Left lobe of liver (tissue), 2 donors: ENCODE measurements at regions not wholly inside any gene's neighbourhood (a gene's known extent, or its start where the extent isn't known, plus 50 kb on each side); places are given as distances from the start of the nearest gene placed in this dataset.

Experiments
- ATAC-seq: fragments of 200-7000 bp; cut with Tn5 transposase; one replicate; pipeline ENCODE4 v1.9.1; 2020; ENCODE audit warnings: mild to moderate bottlenecking, moderate library complexity
- DNase-seq: peaks from one replicate; pipeline ENCODE4 v3.0.0-alpha.2; 2020; ENCODE audit warnings: low spot score
- donor health status: DM: no; HTN: no; CAD: no; lungs with moderate emphysema.
- donor health status: DM: no; HTN: yes; CAD: no.

DNA sequence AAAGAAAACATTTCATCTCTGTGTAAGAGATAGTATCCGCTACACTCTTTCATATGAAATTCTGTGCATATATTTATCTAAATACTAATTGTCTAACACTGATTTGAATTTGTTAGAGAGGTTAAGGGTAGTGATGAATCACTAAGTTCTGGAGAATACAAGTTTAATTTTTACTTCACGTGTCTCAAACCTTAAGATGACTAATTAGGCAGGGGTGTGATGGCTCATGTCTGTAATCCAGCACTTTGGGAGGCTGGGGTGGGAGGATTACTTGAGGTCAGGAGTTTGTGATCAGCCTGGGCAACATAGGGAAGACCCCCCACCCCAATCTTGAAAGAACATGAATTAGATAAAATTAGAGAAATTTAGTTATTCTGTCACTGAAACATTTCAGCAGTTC lies 2241.9 kb downstream of the PCDH7 start:
- no peak for ATAC-seq
- DNase-seq = no peak

DNA sequence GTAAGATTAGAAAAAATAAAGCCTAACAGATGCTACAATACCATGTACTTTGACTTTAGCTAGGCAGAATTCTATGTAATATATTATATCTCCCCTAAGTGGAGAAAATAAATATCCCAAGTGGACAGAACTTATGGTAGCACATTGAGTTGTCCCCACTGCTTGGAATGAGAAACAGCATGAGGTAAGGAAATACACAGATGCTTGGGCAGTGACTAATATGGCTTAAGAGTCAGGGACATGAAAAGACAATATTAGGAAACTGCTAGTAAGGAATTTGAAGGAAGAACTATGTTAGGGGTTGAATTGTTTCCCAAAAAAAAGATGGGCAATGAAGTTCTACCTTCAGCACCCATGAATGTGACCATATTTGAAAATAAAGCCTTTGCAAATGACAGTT lies 2265.1 kb downstream of the PCDH7 start:
- ATAC-seq = no peak
- no peak for DNase-seq

DNA sequence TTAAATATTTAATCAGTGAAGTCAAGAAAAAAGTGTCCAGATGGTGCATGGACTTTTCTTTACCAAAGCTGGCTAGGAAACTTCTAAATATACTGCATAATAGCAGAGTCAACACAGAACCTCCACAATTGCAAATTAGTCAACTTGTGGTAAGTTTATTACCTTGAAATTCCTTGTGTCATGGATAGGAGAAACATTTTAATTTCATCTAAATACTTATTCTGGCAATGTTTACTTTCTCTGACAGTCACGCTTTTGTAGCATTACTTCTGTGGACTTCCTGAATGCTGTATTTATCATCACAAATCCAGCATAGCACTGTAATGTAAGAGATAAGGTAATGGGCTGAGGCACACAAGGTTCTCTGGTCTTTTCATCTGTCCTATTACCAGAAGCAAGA lies 2266.1 kb downstream of the PCDH7 start:
- no peak for ATAC-seq
- no peak for DNase-seq

DNA sequence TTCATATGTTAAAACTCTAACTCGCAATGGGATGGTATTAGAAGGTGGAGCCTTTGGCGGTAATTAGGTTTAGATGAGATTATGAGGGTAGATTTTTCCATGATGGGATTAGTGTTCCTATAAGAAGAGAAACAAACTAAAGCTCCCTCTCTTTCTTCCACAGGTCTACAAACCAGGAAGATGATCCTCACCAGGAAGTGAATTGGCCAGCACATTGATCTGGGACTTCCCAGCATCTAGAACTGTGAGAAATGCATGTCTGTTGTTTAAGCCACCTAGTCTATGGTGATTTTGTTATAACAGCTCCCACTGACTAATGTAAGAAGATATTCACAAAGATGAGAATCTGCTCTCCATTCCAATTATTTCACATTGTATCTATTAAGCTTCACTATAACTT lies 2266.9 kb downstream of the PCDH7 start:
- no peak for DNase-seq
- no peak for ATAC-seq

DNA sequence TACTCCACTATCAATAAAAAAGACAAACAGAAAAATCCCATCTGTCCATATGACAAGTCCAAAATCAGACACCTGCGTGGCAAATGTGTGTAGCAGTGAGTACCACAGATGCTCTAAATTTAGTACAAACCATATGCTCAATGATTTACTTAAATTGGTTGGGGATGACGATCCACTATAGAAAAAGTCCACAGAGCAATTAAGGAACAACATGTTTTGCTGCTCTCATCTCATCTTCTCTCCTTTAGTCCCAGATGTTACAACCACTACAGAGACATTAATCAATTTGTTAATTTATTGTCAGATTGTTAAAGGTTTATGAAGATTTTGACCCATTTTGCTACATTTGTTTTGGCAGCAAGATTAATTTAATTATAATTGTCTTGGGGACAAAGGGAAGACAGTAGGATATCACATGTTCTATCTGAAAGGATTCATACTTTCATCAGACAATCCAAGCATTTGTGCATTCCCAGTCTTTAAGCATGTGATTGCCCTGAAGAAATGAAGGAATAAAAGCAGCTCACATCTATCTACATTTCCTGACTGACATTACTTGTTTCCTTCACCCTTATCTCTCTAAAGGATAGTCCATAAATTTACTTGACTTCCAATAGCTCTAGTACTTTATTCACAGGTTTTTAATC lies 2268.1 kb downstream of the PCDH7 start:
- DNase-seq (no peak), ATAC-seq (no peak)

DNA sequence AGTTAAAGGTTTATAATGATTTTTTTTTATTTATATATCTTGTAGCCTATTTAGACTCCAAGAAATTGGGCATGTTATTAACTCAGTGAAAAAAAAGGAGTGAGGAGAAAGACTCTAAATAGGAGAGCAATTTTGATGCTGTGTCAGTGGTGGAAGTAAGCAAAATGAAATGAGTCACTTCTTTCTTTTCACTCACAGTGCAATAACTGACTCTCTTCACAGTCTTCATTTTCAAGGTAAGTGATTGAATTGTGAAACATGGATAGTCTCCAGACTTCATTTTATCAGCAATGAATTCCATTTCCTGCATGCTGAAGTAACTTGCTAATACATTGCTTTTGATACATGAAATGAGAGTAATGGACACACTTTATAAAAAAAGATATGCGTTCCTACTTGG lies 2271.5 kb downstream of the PCDH7 start:
- no peak for DNase-seq
- ATAC-seq = no peak

DNA sequence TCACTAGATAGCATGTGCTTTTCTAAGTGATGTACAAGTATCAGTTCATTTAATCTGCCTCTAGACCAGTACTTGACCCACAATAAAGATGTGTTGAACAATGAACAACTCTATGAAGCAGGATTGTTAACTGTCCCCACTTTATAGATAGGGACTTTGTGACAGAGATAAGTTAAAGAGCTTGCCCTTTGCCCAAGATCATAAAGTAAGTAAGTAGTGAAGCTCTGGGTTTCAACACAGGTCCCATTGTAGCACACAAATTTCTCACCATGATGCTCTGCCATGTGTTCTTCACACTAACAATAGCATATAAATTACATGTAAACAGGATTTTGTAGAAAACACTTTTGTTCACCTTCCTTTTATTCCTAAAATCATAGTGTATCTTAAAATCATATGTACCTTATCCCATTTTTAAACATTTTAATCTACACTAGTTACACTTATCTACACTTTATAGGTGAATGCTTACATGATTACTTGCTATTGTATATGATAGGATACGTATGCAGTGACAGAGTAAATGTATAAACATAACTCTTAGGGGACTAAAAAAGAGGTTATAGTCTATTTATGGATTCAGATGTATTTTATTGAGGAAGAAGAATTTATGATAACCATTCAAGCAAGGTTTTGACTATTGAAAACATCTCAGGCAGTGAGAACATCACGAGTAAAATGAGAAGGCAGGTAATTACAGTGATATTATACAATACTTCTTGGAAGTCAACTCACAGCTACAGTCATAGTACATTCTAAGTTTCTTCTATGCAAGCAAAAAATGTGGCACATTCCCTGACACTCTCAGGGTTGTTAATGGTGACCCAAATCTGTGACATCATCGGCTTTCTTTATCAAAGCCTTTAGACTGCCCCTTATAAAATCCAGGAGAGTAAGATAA lies 2275.1 kb downstream of the PCDH7 start:
- no peak for ATAC-seq
- no peak for DNase-seq

DNA sequence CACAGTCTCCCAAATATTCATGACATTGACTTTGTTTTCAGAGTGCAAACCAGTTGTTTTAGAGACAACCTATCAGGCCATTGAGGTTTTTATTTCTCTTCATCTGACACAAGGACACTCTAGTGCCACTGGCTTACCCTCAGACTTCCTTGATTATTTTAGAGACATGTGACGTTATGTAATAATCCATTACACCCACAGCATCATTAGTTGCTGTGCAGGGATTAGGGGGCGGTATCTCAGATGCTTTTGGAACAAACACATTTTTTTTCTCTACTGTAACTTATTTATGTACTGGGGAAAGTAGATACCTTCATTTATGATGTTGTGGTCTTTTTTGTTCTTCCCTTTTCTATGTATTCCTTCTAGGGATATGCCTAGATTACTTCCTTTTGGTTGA lies 2293.1 kb downstream of the PCDH7 start:
- DNase-seq (no peak), ATAC-seq (no peak)

DNA sequence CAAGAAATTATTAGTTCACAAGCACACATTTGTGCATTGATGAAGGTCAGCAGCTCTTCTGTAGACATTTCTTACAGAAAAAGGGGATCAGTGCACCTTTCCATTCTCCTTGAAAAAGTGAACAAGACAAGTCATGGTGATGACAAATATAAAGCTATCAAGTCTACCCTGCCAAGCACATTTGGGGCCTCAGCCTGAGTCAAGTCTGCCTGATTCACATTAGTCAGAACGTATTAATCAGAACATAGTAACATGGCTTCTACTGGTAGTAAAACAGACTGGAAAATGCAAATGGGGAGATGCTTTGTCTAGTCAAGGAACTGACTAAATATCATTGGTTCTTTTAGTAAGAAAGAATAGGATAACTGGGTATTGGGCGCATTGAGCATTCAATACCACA lies 2305.1 kb downstream of the PCDH7 start:
- no peak for DNase-seq
- ATAC-seq = no peak

DNA sequence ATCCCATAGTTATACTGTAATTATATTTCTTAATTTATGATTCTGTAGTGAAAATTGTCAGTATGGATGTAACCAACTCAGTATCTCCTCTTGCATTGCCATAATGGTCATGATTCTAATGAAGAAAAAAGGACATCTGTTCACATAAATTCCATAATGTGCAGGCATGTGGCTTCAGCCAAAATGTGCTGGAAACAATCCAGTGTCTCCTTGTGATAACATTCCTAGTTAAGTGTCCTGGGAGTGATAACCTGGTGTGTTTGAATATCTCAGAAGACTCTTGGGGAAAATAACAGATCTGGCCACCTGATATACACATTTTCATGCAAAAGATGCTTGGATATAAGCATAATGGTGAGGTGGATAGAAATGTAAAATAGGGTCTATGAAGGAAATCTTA lies 2309.8 kb downstream of the PCDH7 start:
- no peak for ATAC-seq
- DNase-seq = no peak

DNA sequence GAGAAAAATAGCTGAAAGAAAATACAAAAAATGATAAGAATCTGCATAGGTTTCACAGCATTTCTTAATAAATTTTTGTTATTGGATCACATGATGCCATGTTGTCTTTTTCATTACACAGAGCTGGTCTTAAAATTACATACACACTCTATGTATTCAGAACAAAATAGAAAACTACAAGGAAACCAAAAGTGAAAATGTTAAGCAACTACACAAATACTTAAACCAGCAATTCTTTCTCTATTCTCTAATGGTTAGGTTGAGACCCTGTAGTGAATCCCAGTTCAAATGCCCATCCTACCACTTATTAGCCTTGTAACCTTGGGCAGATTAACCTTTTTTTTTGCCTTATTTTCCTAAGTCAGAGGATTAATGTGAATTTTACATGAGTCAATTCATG lies 2311.2 kb downstream of the PCDH7 start:
- ATAC-seq (no peak), DNase-seq (no peak)

DNA sequence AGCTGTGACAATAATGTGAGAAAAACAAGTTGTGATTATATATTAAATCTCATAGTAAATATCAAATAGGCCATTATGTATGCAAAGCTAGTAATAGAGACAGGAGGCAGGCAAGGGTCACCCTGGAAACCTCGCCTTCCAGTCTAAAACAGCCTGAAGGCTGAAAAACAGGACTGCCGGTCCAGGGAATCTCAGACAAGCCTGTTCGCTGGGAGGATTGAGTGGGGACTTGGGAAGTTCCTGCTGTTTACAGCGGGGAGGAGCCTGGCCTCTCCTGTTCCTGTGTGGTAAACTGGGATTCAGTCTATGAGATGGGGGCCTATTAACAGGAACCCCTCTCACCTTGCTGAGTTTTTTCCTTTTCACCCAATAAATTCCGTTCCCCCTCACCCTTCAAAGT lies 2317.3 kb downstream of the PCDH7 start:
- ATAC-seq (no peak), DNase-seq (no peak)

DNA sequence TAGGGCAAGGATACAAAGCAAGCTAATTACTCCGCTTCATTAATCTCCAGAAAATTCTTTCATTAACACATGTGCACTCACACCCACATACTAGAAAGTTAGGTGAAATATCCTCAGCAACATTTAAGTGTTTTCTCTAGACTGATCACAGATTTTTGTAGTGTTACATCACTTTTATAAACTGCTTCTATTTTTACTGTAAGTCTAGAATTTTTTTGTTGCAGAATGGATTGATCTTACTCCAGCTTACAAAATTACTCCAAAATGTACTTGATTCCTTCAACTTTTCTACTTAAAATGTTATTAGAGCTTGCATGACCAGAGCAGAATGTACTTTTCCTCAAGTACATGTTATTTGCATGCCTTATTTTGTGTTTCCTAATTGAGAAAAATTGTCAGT lies 2325.2 kb downstream of the PCDH7 start:
- no peak for ATAC-seq
- DNase-seq = no peak

DNA sequence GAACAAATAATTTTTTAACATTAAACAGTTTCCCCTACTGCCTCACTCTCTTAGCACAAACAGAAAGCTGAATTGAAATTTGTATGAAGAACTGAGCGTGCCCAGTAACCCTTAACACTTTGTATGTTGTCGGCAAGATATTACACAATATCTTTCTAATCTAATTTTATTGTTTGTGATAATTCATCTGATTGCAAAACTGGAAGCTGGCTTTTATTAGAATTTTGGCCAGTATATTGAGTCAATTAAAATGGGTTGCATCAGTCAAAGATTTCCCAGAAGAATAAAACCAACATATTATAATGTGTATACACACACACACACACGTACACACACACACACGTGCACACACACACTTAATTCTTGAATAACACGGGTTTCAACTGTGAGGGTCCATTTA lies 2332.1 kb downstream of the PCDH7 start:
- ATAC-seq (no peak), DNase-seq (no peak)

DNA sequence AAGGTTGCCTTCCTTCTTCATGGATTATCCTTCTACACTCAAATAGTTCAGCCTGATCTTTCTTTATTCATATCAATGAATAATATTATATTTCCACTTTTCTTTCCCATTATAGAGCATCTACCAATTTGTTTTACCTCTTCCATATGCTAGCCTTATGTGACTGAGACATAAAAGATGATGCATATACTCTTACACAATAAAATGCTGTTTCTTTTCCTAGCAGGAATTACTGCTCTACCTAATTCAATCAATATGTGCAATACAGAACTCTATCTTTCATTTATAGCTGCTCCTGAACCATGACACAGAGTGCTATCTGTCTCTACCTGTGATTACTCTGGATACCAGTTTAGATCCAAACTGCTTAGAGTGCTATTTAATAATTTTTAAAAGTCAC lies 2334.0 kb downstream of the PCDH7 start:
- ATAC-seq (no peak), DNase-seq (no peak)

DNA sequence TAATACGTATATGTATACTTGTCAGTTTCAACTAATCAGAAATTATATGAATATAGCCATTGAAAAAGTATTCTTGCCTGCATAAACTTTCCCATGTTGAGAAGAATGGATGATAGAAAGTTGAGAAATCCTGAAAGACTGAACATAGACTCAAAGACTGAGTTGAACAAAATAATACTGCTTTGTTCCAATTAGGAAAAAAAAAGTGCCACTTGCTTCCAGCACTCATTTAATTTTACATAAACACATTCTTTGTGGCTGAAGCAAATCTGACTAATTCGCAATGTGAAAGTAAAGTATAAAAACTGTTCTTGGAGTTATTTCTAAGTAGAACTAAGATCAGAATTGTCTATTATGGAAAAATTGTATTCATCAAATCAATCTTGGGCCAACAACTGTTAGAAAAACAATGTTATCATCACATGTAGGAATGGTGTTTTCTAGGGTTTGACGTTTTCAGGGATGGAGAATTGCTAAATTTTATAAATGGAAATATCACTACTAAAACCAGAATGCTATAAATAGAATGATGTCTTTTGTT lies 2334.6 kb downstream of the PCDH7 start:
- DNase-seq (no peak), ATAC-seq (no peak)

DNA sequence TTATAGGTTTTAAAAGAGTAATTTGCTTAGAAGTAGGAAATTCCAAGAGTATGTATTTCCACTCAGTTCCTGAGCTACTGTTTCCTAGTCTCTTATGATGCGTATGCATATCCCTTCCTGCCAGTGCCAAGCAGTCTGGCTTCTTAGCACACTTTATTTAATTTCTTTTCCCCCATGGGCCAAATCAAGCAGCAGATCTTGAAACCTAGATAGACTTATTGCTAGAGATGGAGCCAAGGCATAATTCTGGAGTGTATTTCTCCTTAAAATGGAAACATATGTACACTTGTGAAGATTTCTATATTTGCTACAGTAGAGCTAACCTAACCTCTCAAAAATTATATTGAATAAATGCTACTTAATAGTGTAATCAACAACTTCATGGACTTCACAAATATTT lies 2337.6 kb downstream of the PCDH7 start:
- ATAC-seq (no peak), DNase-seq (no peak)

DNA sequence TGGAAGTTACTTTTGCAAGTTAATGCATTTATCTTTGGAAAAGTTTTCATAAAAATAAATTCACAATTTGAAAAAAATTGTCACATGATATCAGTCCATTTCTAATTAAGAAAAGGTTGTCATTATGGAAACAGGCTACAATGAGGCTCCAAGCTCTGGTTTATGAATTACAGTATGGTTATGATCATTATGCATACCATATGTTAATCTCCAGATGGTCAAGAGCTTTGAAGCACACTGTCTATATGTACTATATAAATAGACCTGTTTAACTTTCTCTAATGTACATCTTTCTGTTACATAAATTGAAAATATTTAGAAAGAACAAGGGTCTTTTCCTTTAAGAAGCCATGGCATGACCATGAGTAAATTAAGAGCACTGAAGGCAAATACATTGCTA lies 2338.8 kb downstream of the PCDH7 start:
- ATAC-seq = no peak
- no peak for DNase-seq

DNA sequence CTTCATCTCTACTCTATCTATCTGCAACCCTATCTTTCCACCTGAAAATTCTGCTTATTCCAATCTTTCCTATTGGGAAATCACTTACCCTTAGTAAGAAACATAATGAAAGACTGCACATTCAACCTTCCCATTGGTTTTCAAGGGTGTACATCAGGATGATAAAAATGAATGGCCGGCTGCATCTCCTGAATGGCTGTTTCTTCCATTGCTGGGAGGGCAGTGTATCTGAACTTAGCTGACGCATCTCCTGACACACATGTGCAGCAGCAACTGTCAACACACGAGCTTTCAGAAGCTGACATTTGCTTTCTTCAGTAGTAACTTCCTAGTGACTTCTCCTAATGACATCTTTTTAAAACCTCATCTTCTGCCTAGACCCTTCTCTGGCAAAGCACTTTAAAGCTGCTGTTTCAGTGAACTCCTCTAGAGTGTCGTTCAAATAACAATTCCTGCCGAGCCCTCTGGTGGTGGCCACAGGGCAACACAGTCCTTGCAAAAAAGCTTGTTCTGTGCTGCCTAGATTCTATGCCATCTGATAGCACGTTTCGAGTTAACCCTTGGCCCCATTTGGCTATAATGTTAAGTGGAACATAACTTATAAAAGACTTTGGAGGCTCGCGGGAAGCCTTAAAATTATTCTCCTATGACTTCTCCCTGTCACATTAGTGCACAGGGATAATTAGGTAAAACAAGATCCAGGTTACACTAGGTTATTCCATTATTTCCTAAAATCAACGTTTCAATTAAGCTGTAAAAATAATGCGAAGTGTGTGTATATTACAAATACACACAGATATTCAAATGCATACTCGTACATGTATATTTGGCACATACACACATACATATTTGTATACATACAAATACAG lies 2340.7 kb downstream of the PCDH7 start:
- DNase-seq = peak; percentile 59
- ATAC-seq = peak; percentile 97

DNA sequence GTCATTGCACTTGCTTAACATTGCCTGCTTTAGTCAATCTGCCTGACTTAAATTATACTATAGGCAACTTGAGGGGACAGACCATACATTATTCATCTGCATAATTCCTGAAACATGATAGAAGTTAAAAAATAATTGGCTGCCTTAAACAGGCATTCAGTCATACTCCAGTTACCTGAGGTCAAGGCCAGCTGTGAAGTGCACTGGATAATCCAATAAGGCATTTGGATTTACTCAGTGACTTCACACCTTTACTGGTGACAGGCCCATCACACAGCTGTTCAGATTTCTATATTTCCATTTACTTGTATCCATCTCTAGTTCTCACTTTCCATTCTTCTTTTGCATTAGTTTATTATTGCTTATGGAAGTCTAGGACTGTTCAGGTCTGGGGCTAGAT lies 2341.6 kb downstream of the PCDH7 start:
- DNase-seq (no peak), ATAC-seq (peak; percentile 49)

DNA sequence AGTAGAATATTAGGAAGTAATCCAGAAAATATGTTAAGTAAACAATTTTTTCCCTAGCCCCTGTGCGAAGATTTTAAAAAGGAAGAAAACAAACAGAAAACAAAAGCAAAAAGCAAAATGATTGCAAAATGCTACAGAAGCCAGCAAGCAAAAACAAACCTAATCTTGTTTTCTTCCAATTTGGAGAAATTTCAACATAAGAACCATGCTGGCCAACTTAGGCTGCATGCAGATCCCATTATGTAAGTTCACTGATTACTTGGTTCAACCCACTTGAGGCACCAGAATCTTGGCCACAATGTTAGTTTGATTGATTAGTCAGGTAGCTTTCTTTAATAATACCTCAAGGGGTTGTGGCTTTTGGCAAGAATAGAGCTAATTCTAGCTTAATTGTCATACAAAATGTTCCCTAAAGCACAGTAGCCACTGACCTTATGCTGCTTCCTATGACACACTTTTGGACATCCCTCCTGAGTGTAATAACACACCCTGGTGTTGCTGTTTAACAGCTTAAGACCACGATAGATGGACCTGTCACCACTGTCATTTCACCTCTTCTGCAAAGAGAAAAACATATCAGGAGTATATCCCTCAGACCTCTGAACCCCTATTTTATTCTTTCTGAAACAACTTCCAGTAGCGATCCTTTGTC lies 2342.1 kb downstream of the PCDH7 start:
- DNase-seq = no peak
- peak; percentile 40 for ATAC-seq
